Activated T-cell treated with anti-CD3 and anti-CD28 coated beads, Interleukin-2, amount 50 U/mL, for 24 hours (primary cell): ENCODE measurements at regions not wholly inside any gene's neighbourhood (a gene's known extent, or its start where the extent isn't known, plus 50 kb on each side); places are given as distances from the start of the nearest gene placed in this dataset.
A peak's percentile ranks its signal among the peaks of the same experiment; 100 is the strongest.
"Not testable (repeated sequence)": the region's sequence is repeated elsewhere in the genome, so short reads cannot be mapped to it uniquely, and the experiment has no call there.

Source experiments
- DNase-seq: peaks from one replicate; pipeline ENCODE4 v3.0.0-alpha.2; 2020
- H3K27ac Mint-ChIP-seq: 2 replicates; pipeline ENCODE4 v1.8.0; 2020; ENCODE audit warnings: mild to moderate bottlenecking, mixed read lengths
- H3K27me3 Mint-ChIP-seq: 2 replicates; pipeline ENCODE4 v1.8.0; 2020; ENCODE audit warnings: mixed read lengths
- H3K36me3 Mint-ChIP-seq: 2 replicates; pipeline ENCODE4 v1.8.0; 2020; ENCODE audit warnings: low read depth, mixed read lengths
- H3K4me1 Mint-ChIP-seq: 2 replicates; pipeline ENCODE4 v1.8.0; 2020; ENCODE audit warnings: low read depth, mixed read lengths
- H3K4me3 Mint-ChIP-seq: 2 replicates; pipeline ENCODE4 v1.8.0; 2020; ENCODE audit warnings: mild to moderate bottlenecking, moderate library complexity, mixed read lengths
- H3K9me3 Mint-ChIP-seq: 2 replicates; pipeline ENCODE4 v1.8.0; 2020; ENCODE audit warnings: mixed read lengths

- Mint-ChIP-seq H3K4me3 (no peak overlapping the region), H3K27me3 (peaks cover 11% of the 10 kb centered on the region), H3K9me3 (no peaks in the 10 kb centered on the region), H3K27ac (no peak overlapping the region), H3K36me3 (no peaks in the 10 kb centered on the region), H3K4me1 (no peaks in the 10 kb centered on the region)
- no peak for DNase-seq
Observed at GRCh38 chr18:61637319-61637718, 255.5 kb downstream of the RNF152 start.

DNA sequence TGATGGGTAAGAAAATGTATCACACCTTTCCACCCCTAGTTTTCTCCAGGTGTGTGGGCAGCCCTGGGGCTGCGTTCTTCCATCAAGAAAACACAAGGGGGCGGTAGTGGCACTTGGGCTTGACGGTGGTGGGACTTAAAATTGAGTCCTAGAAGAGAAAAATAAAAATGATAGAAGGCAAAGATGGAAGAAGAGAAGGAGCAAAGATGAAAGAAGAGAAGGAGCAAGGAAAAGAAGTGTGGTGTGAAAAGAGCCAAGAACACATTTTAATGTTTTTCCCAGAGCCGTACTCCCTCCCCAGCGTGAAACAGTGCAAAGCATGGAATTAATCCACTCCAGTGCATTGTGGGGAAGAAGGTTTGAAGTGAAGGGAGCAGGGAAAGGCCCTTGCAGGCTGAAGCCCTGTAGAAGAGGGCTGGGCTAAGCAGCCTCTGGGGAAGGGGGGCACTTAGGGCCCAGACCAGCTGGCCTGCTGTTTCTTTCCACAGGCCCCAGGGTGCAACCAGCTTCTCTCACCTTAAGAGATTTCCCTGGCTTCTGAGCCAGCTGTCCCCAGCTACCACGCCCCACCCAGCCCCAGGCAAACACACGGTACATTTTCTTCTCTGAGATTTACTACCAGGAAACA is 256.8 kb downstream of the RNF152 start:
- no peaks in the 10 kb centered on the region for H3K36me3 Mint-ChIP-seq
- H3K27me3 Mint-ChIP-seq: peaks cover 13% of the 10 kb centered on the region
- H3K9me3 Mint-ChIP-seq: no peaks in the 10 kb centered on the region
- no peak overlapping the region for H3K27ac Mint-ChIP-seq
- DNase-seq: peak; percentile 45
- no peaks in the 10 kb centered on the region for H3K4me1 Mint-ChIP-seq
- no peak overlapping the region for H3K4me3 Mint-ChIP-seq

DNA sequence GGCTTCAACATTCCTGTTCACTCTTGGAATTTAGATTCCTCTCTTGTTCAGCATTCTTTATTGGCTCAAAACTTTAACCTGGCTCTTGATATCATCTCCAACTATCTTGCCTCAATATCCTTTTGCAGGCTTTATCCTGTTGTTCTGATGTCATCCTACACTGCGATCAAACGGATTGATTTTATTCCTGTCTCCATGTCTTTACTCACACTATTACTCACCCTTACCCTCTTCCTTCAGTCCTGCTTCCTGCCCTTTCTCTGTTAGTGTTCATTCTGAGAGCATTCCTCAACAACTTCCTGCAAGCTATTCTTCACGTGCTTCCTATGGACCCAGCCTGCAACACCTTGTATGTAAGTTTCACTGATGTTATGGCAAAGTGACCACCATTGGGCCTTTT is 264.7 kb downstream of the RNF152 start:
- Mint-ChIP-seq H3K27me3 (peaks cover 9% of the 10 kb centered on the region), H3K4me1 (no peaks in the 10 kb centered on the region), H3K36me3 (no peaks in the 10 kb centered on the region), H3K9me3 (no peaks in the 10 kb centered on the region), H3K27ac (no peak overlapping the region), H3K4me3 (no peak overlapping the region)
- DNase-seq: no peak

- not testable (repeated sequence) for H3K36me3 Mint-ChIP-seq
Observed at GRCh38 chr18:61624631-61625030, 268.2 kb downstream of the RNF152 start.

DNA sequence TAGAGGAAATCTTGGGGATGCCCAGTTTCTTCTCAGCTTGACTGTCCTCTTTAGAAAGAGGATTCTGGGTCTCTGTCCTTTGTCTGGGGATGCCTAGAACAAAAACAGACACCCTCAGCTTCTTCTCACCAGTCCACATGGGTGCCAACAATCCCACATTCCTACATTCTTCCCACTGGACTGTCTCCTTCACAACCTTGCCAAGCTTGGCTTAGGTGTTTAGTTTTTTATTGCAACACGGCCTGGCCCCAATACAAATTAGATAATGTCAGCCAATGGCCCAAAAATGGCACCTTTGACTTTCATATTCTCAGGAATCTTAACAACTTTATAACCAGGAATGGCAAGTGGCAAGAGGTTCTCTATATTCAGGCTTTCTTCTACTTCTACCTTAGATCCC is 273.0 kb downstream of the RNF152 start:
- Mint-ChIP-seq H3K9me3 (no peaks in the 10 kb centered on the region), H3K4me1 (no peaks in the 10 kb centered on the region), H3K27ac (no peak overlapping the region), H3K36me3 (no peaks in the 10 kb centered on the region), H3K27me3 (peaks cover 14% of the 10 kb centered on the region), H3K4me3 (no peak overlapping the region)
- no peak for DNase-seq

More at GRCh38 chr18:61624631-61625030, 268.2 kb downstream of the RNF152 start:
- H3K27ac Mint-ChIP-seq, H3K4me1 Mint-ChIP-seq, H3K9me3 Mint-ChIP-seq, H3K27me3 Mint-ChIP-seq, H3K4me3 Mint-ChIP-seq, DNase-seq: not testable (repeated sequence)

DNA sequence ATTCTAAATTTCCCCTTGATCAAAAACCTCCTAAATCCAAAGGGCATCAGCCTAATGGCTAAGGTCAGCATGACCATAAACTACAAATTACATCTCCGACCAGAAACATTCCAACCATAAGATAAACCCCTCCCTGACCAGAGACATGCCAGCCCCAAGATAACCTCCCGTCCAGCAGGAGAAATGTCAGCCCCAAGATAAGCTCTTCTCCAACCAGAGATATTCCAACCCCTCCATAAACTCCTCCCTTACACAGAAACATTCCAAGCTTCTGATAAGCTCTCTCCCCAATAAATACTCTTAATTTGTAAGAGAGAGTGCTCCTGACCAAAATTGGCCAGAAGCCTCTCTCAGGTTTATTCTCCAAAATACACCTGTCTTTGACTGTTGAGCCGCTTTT is 274.0 kb downstream of the RNF152 start:
- H3K27ac Mint-ChIP-seq: no peak overlapping the region
- H3K36me3 Mint-ChIP-seq: no peaks in the 10 kb centered on the region
- peaks cover 14% of the 10 kb centered on the region for H3K27me3 Mint-ChIP-seq
- no peaks in the 10 kb centered on the region for H3K4me1 Mint-ChIP-seq
- H3K9me3 Mint-ChIP-seq: no peaks in the 10 kb centered on the region
- DNase-seq: no peak
- H3K4me3 Mint-ChIP-seq: no peak overlapping the region

- no peak for DNase-seq
- H3K4me3 Mint-ChIP-seq: no peak overlapping the region
- H3K36me3 Mint-ChIP-seq: no peaks in the 10 kb centered on the region
- H3K9me3 Mint-ChIP-seq: no peaks in the 10 kb centered on the region
- H3K27me3 Mint-ChIP-seq: peaks cover 21% of the 10 kb centered on the region
- H3K4me1 Mint-ChIP-seq: no peaks in the 10 kb centered on the region
- no peak overlapping the region for H3K27ac Mint-ChIP-seq
Observed at GRCh38 chr18:61616111-61616610, 276.6 kb downstream of the RNF152 start.

DNA sequence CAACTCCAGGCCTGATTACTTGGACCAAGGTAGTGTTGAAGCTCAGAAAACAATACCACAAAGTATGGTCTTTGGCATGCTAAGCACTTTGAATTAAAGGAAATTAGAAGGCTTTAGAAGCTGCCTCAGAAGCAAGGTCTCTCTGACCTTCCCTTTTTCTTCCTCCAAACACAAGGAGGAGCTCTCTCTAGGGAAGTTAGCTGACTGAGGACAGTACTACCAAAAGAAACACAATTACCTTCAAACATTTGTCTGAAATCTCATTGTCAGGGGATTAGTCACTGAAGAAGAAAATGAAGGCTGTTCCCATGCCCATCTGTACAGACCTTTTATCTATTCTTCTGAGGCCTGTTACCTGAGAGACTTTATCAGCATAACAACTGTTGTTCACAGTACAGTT is 279.3 kb downstream of the CDH20 start:
- H3K4me1 Mint-ChIP-seq: no peaks in the 10 kb centered on the region
- peaks cover 20% of the 10 kb centered on the region for H3K27me3 Mint-ChIP-seq
- H3K27ac Mint-ChIP-seq: no peak overlapping the region
- no peaks in the 10 kb centered on the region for H3K36me3 Mint-ChIP-seq
- DNase-seq: no peak
- no peak overlapping the region for H3K4me3 Mint-ChIP-seq
- no peaks in the 10 kb centered on the region for H3K9me3 Mint-ChIP-seq

DNA sequence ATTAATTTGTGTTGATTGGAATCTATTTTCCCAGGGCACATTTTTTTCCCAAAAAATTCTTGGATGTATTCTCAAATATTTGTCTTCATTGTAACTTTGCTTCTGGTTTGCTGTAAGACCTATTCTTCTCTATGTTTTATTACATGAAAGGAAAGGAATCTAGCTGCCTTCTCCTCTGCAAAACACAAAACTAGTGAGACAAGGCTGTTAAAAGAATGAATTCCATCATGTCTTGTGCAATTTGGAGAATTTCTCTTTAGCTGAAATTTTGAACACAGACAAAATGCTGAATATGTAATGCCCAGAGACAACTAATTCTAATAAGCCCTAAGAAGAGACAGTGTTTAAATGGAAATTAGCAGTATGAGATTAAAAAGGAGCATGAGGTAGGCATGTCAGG is 275.9 kb downstream of the CDH20 start:
- no peaks in the 10 kb centered on the region for H3K4me1 Mint-ChIP-seq
- peaks cover 44% of the 10 kb centered on the region for H3K27me3 Mint-ChIP-seq
- no peak overlapping the region for H3K27ac Mint-ChIP-seq
- no peak for DNase-seq
- no peaks in the 10 kb centered on the region for H3K9me3 Mint-ChIP-seq
- no peaks in the 10 kb centered on the region for H3K36me3 Mint-ChIP-seq
- H3K4me3 Mint-ChIP-seq: no peak overlapping the region

- Mint-ChIP-seq H3K4me1 (no peaks in the 10 kb centered on the region), H3K9me3 (no peaks in the 10 kb centered on the region), H3K4me3 (no peak overlapping the region), H3K27me3 (peaks cover 46% of the 10 kb centered on the region), H3K36me3 (no peaks in the 10 kb centered on the region), H3K27ac (no peak overlapping the region)
- no peak for DNase-seq
Observed at GRCh38 chr18:61608316-61608715, 275.1 kb downstream of the CDH20 start.

GRCh38 chr18:61607867-61608266 is 274.6 kb downstream of the CDH20 start:
- H3K4me1 Mint-ChIP-seq: no peaks in the 10 kb centered on the region
- no peak overlapping the region for H3K27ac Mint-ChIP-seq
- no peaks in the 10 kb centered on the region for H3K36me3 Mint-ChIP-seq
- no peak overlapping the region for H3K4me3 Mint-ChIP-seq
- no peak for DNase-seq
- no peaks in the 10 kb centered on the region for H3K9me3 Mint-ChIP-seq
- H3K27me3 Mint-ChIP-seq: peaks cover 48% of the 10 kb centered on the region

DNA sequence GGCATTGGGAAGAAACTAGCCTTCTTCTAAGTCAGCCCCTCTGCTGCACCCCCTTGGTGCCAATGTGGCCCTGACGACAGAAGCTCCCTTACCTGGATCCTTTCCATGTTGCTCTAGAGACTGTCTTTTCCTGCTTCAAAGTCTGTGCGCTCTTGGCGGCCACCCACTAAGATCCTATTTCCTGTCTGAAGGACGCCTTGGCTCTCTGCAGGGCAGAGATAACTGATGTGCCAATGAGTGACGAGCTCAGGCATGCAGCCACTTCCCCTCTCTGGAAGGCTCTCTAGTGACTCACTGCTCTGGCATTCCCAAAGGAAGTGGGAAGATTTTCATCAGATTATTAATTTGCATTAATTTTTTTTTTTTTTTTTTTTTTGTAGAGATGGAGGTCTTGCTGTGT is 273.5 kb downstream of the CDH20 start:
- no peak overlapping the region for H3K27ac Mint-ChIP-seq
- no peaks in the 10 kb centered on the region for H3K4me1 Mint-ChIP-seq
- H3K9me3 Mint-ChIP-seq: no peaks in the 10 kb centered on the region
- peaks cover 52% of the 10 kb centered on the region for H3K27me3 Mint-ChIP-seq
- H3K36me3 Mint-ChIP-seq: no peaks in the 10 kb centered on the region
- no peak overlapping the region for H3K4me3 Mint-ChIP-seq
- no peak for DNase-seq

DNA sequence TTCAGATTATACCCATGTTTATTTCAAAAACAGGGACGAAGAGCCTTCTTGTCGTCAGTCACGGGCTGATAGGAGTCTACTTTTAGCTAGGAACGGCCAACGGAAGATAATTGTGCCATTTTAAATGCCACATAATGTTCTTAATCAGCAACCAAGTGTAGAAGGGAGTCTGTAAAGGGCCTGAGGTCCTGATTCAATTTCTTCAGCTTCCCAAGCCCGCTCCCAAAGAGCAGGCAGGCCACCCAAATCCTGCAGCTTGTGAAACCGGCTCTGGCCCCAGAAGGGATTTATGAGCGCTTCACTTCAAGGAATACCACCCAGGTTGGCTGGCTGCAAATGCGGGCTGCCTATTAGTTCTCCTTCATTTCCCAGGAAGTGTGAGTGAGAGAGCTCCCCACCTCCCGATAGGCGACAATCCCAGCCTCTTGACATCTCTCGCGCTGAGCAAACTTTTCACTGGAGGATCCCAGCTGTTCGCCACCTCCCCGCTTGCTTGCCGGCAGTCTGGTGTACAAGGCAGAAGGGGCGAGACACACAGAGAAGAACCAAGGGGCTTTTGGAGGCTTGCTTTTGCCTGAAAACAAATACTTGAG is 272.9 kb downstream of the CDH20 start:
- H3K27me3 Mint-ChIP-seq: peaks cover 49% of the 10 kb centered on the region
- no peaks in the 10 kb centered on the region for H3K4me1 Mint-ChIP-seq
- H3K4me3 Mint-ChIP-seq: no peak overlapping the region
- no peaks in the 10 kb centered on the region for H3K9me3 Mint-ChIP-seq
- no peak overlapping the region for H3K27ac Mint-ChIP-seq
- H3K36me3 Mint-ChIP-seq: no peaks in the 10 kb centered on the region
- DNase-seq: no peak

GRCh38 chr18:61605376-61606067 is 272.3 kb downstream of the CDH20 start:
- Mint-ChIP-seq H3K4me3 (no peak overlapping the region), H3K9me3 (no peaks in the 10 kb centered on the region), H3K27ac (no peak overlapping the region), H3K27me3 (peaks cover 47% of the 10 kb centered on the region), H3K36me3 (no peaks in the 10 kb centered on the region), H3K4me1 (no peaks in the 10 kb centered on the region)
- no peak for DNase-seq
